ENCODE measurements at regions not wholly inside any gene's neighbourhood (a gene's known extent, or its start where the extent isn't known, plus 50 kb on each side); places are given as distances from the start of the nearest gene placed in this dataset.
A peak's percentile ranks its signal among the peaks of the same experiment; 100 is the strongest.

DNA sequence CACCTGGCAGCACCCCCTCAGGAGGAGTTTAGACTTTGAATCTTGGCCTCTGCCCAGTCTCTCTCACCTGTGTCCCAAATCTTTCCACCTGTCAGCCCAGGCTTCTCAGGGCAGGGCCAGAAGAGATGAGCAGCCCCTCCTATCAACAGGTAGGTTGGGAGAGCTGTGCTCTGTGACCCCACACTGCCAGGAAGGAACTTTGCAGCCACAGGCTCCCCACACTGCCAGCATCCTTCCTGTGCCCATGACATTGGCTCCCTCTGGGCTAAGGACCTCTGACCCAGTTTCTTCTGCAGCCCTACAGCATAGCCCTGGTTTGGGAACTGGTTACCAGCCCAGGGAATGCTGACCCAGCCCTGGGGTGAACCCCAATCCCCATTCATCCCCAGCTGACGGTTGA is 115.7 kb upstream of the IQSEC1 start:
- Mint-ChIP-seq H3K27ac (no peak overlapping the region), H3K4me3 (no peak overlapping the region), H3K9me3 (peaks cover 5% of the 10 kb centered on the region), H3K4me1 (ENCODE audit: low read depth) (peaks cover 5% of the 10 kb centered on the region), H3K27me3 (peaks cover 8% of the 10 kb centered on the region), H3K36me3 (ENCODE audit: low read depth) (no peaks in the 10 kb centered on the region)
- H3K27me3 ChIP-seq (ENCODE audit: control insufficient read depth in 1 of 2, insufficient read depth in 2 of 2, low read length in 2 of 2): no peaks in the 10 kb centered on the region
- intact Hi-C loops (cut with DNase I, micrococcal nuclease): no loop called here
- peak overlapping the region in 1 of 2 donors; percentile 12 for H3K27ac ChIP-seq (ENCODE audit: low read depth in 1 of 2, low read length in 2 of 2)
- TF ChIP-seq, protein P1, sequence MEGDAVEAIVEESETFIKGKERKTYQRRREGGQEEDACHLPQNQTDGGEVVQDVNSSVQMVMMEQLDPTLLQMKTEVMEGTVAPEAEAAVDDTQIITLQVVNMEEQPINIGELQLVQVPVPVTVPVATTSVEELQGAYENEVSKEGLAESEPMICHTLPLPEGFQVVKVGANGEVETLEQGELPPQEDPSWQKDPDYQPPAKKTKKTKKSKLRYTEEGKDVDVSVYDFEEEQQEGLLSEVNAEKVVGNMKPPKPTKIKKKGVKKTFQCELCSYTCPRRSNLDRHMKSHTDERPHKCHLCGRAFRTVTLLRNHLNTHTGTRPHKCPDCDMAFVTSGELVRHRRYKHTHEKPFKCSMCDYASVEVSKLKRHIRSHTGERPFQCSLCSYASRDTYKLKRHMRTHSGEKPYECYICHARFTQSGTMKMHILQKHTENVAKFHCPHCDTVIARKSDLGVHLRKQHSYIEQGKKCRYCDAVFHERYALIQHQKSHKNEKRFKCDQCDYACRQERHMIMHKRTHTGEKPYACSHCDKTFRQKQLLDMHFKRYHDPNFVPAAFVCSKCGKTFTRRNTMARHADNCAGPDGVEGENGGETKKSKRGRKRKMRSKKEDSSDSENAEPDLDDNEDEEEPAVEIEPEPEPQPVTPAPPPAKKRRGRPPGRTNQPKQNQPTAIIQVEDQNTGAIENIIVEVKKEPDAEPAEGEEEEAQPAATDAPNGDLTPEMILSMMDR (IDR thresholded peaks at IDR 0.05): no peak
- H3K36me3 ChIP-seq (ENCODE audit: insufficient read depth, low read length): no peaks in the 10 kb centered on the region
- peaks cover 0 to 22% of the 10 kb centered on the region in 2 experiments for H3K9me3 ChIP-seq (ENCODE audit: control insufficient read depth in 1 of 2, insufficient read depth in 1 of 2, low read length in 2 of 2)
- no peak for ATAC-seq (ENCODE audit: poor library complexity)
- peak in 1 of 14 experiments; percentile 30 for DNase-seq
- H3K4me3 ChIP-seq (ENCODE audit: low read length): no peak overlapping the region
- ChIA-PET CTCF (no interaction called here), POLR2A (no interaction called here)
- peaks cover 32% of the 10 kb centered on the region for H3K4me1 ChIP-seq (ENCODE audit: insufficient read depth, low read length)

DNA sequence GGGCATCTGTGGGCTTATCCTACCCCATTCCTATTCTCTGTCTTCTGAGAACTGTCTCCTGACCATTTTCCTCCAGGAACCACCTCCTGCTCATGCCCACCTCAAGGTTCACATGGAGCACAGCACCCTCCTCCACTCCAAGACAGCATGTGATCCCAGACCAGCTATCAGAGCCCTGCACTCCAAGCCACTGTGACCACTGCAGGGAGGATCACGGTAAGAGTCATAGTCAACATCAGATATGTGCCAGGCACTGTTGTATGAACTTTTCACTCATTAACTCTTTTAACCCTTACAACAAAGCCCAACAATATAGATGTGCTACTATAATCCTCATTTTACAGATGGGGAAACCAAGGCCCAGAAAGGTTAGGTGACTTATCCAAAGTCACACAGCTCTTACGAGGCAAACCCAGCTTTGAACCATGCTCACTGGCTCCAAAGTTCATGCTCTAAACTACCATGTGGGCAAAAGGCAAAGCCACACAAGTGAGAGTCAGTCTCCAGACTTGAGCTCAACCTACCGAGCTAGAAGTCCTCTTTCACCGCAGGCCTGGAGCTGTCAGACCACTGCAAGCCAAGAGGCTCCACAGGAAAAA is 115.1 kb upstream of the IQSEC1 start:
- Histone ChIP-seq H3K36me3 (ENCODE audit: insufficient read depth, low read length) (no peaks in the 10 kb centered on the region), H3K27ac (ENCODE audit: low read depth in 1 of 2, low read length in 2 of 2) (no peak overlapping the region), H3K9me3 (ENCODE audit: control insufficient read depth in 1 of 2, insufficient read depth in 1 of 2, low read length in 2 of 2) (peaks cover 0 to 22% of the 10 kb centered on the region in 2 experiments), H3K4me3 (ENCODE audit: low read length) (no peak overlapping the region), H3K27me3 (ENCODE audit: control insufficient read depth in 1 of 2, insufficient read depth in 2 of 2, low read length in 2 of 2) (no peaks in the 10 kb centered on the region), H3K4me1 (ENCODE audit: insufficient read depth, low read length) (peaks cover 32% of the 10 kb centered on the region)
- Mint-ChIP-seq H3K27me3 (peaks cover 5% of the 10 kb centered on the region), H3K4me3 (no peak overlapping the region), H3K4me1 (ENCODE audit: low read depth) (peaks cover 5% of the 10 kb centered on the region), H3K27ac (no peak overlapping the region), H3K9me3 (peaks cover 6% of the 10 kb centered on the region), H3K36me3 (ENCODE audit: low read depth) (no peaks in the 10 kb centered on the region)
- ChIA-PET CTCF (no interaction called here), POLR2A (no interaction called here)
- TF ChIP-seq, protein P1 (IDR thresholded peaks at IDR 0.05): no peak
- ATAC-seq (ENCODE audit: poor library complexity) (no peak), DNase-seq (no peak)
- intact Hi-C loops (cut with DNase I, micrococcal nuclease): no loop called here

DNA sequence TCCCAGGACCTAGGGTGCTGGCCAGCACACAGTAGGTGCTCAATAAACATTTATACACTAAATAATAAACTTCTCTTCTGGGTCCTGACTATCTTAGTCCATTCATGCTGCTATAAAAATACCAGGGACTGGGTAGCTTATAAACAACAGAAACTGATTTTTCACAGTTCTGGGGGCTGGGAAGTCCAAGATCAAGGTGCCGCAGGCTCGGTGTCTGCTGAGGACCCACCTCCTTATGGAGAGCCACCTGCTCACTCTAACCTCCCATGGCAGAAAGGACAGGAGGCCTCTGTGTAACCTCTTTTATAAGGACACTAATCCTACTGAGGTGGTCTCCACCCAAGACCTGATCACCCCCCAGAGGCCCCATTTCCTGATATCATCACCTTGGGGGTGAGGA is 114.4 kb upstream of the IQSEC1 start:
- H3K27me3 ChIP-seq (ENCODE audit: control insufficient read depth in 1 of 2, insufficient read depth in 2 of 2, low read length in 2 of 2): no peaks in the 10 kb centered on the region
- Mint-ChIP-seq H3K27ac (no peak overlapping the region), H3K4me3 (no peak overlapping the region), H3K27me3 (peaks cover 5% of the 10 kb centered on the region), H3K9me3 (peaks cover 6% of the 10 kb centered on the region), H3K4me1 (ENCODE audit: low read depth) (peaks cover 5% of the 10 kb centered on the region), H3K36me3 (ENCODE audit: low read depth) (no peaks in the 10 kb centered on the region)
- H3K4me1 ChIP-seq (ENCODE audit: insufficient read depth, low read length): peaks cover 28% of the 10 kb centered on the region
- DNase-seq: no peak
- H3K4me3 ChIP-seq (ENCODE audit: low read length): no peak overlapping the region
- POLR2A ChIA-PET: no interaction called here
- ATAC-seq (ENCODE audit: poor library complexity): no peak
- TF ChIP-seq, protein P1 (IDR thresholded peaks at IDR 0.05): no peak
- intact Hi-C loops (cut with DNase I, micrococcal nuclease): no loop called here
- CTCF ChIA-PET: no interaction called here
- H3K27ac ChIP-seq (ENCODE audit: low read depth in 1 of 2, low read length in 2 of 2): no peak overlapping the region
- H3K36me3 ChIP-seq (ENCODE audit: insufficient read depth, low read length): no peaks in the 10 kb centered on the region
- peaks cover 0 to 22% of the 10 kb centered on the region in 2 experiments for H3K9me3 ChIP-seq (ENCODE audit: control insufficient read depth in 1 of 2, insufficient read depth in 1 of 2, low read length in 2 of 2)
